Keratinocyte (primary cell): ENCODE measurements at regions not wholly inside any gene's neighbourhood (a gene's known extent, or its start where the extent isn't known, plus 50 kb on each side); places are given as distances from the start of the nearest gene placed in this dataset.

ENCODE experiments used
- DNase-seq: peaks from one replicate; pipeline ENCODE4 v3.0.0-alpha.2; 2011; ENCODE audit warnings: low read depth, missing footprints, low spot score
- FAIRE-seq: peaks from 2 replicates; lab custom pipeline; 2011; peaks lifted over from hg19 to GRCh38; lab: Jason Lieb, UNC
- H2AFZ ChIP-seq: 2 replicates; pipeline ENCODE4 v1.6.0; 2012; ENCODE audit warnings: low read length, control low read depth, inconsistent platforms; ENCODE audit not compliant: control insufficient read depth
- H3K27ac ChIP-seq: 2 replicates; pipeline ENCODE4 v1.5.1; 2011; ENCODE audit warnings: low read length; ENCODE audit not compliant: control insufficient read depth, insufficient read depth
- H3K27me3 ChIP-seq: 3 replicates; pipeline ENCODE4 v1.6.0; 2011; ENCODE audit warnings: low read length; ENCODE audit not compliant: control insufficient read depth, insufficient read depth; ENCODE audit errors: extremely low read depth
- H3K36me3 ChIP-seq, 2 experiments: 2 replicates in 1 of 2; 3 replicates in 1 of 2; pipeline ENCODE4 v1.5.1; 2011; ENCODE audit warnings: low read length in 2 of 2, mild to moderate bottlenecking in 1 of 2; ENCODE audit not compliant: control insufficient read depth in 2 of 2, insufficient read depth in 2 of 2; ENCODE audit errors: extremely low read depth in 1 of 2
- H3K4me1 ChIP-seq: 3 replicates; pipeline ENCODE4 v1.5.1; 2011; ENCODE audit warnings: low read length; ENCODE audit not compliant: control insufficient read depth, insufficient read depth; ENCODE audit errors: extremely low read depth
- H3K4me2 ChIP-seq: 3 replicates; pipeline ENCODE4 v1.6.0; 2011; ENCODE audit warnings: low read depth, low read length; ENCODE audit not compliant: control insufficient read depth, insufficient read depth; ENCODE audit errors: extremely low read depth
- H3K4me3 ChIP-seq, 3 experiments: fragments of 200-600 bp in 1 of 3; sonication (generic) in 1 of 3; 2 replicates in 2 of 3; 3 replicates in 1 of 3; pipeline ENCODE4 v1.5.1; 2011 to 2016; ENCODE audit warnings: low read length in 3 of 3, mild to moderate bottlenecking in 3 of 3, control low read depth in 2 of 3, inconsistent platforms in 1 of 3, low read depth in 1 of 3, mixed read lengths in 1 of 3, mixed run types in 1 of 3, moderate library complexity in 1 of 3; ENCODE audit not compliant: control insufficient read depth in 2 of 3, insufficient read depth in 2 of 3; ENCODE audit errors: extremely low read depth in 1 of 3
- H3K79me2 ChIP-seq: 2 replicates; pipeline ENCODE4 v1.6.0; 2012; ENCODE audit warnings: low read length; ENCODE audit not compliant: control insufficient read depth, insufficient read depth
- H3K9ac ChIP-seq: 3 replicates; pipeline ENCODE4 v1.6.0; 2011; ENCODE audit warnings: low read length; ENCODE audit not compliant: control insufficient read depth, insufficient read depth; ENCODE audit errors: extremely low read depth
- H3K9me1 ChIP-seq: 3 replicates; pipeline ENCODE4 v1.6.0; 2011; ENCODE audit warnings: low read length; ENCODE audit not compliant: control insufficient read depth, insufficient read depth; ENCODE audit errors: extremely low read depth
- H3K9me3 ChIP-seq: 2 replicates; pipeline ENCODE4 v1.5.1; 2012; ENCODE audit warnings: low read depth, low read length; ENCODE audit not compliant: control insufficient read depth
- H4K20me1 ChIP-seq: 3 replicates; pipeline ENCODE4 v1.6.0; 2011; ENCODE audit warnings: low read length; ENCODE audit not compliant: control insufficient read depth, insufficient read depth; ENCODE audit errors: extremely low read depth
- CTCF ChIP-seq, 3 experiments: IDR thresholded peaks in 1 of 3; conservative IDR thresholded peaks in 1 of 3; optimal IDR thresholded peaks in 1 of 3; 2 replicates in 2 of 3; 3 replicates in 1 of 3; pipeline versions ENCODE3 to v1.5.1; 2011; ENCODE audit warnings: low read length in 3 of 3, mild to moderate bottlenecking in 3 of 3, moderate library complexity in 2 of 3, control low read depth in 1 of 3, inconsistent platforms in 1 of 3; ENCODE audit not compliant: insufficient read depth in 2 of 3; ENCODE audit errors: extremely low read depth in 1 of 3
- EZH2 ChIP-seq: IDR thresholded peaks from one replicate; pipeline ENCODE4 v1.6.1; 2012; ENCODE audit warnings: inconsistent platforms, mild to moderate bottlenecking, low read length, moderate library complexity
- dilution Hi-C: fragments of 300-500 bp; cut with MboI; formaldehyde crosslinking; loops from one replicate; pipeline ENCODE4 v1.7.0; 2020; ENCODE audit warnings: low sequenced_read_pairs; ENCODE audit not compliant: extremely low pct_ligation_motif_present

- Histone ChIP-seq H3K27ac (no peak overlapping the region), H3K79me2 (peaks cover 3% of the 10 kb centered on the region), H3K4me2 (no peak overlapping the region), H3K36me3 (peaks cover 8 to 14% of the 10 kb centered on the region in 2 experiments), H2AFZ (no peak overlapping the region), H3K9me3 (no peaks in the 10 kb centered on the region), H3K9me1 (no peaks in the 10 kb centered on the region), H4K20me1 (peaks cover 4% of the 10 kb centered on the region), H3K4me3 (no peak overlapping the region), H3K9ac (no peak overlapping the region), H3K27me3 (no peaks in the 10 kb centered on the region), H3K4me1 (peaks cover 2% of the 10 kb centered on the region)
- DNase-seq, result no peak
- dilution Hi-C loops, result no loop called here
- TF ChIP-seq EZH2 (no peak), CTCF (optimal IDR thresholded peaks at IDR 0.05 in 1 of 3, IDR thresholded peaks at IDR 0.05 in 1 of 3, conservative IDR thresholded peaks at IDR 0.05 in 1 of 3; ENCODE audit: extremely low read depth in 1 of 3, insufficient read depth in 2 of 3, low read length in 3 of 3) (no peak)
- FAIRE-seq, result no peak
Measured at GRCh38 chr12:124436366-124436765, 131.0 kb downstream of the NCOR2 start.

DNA sequence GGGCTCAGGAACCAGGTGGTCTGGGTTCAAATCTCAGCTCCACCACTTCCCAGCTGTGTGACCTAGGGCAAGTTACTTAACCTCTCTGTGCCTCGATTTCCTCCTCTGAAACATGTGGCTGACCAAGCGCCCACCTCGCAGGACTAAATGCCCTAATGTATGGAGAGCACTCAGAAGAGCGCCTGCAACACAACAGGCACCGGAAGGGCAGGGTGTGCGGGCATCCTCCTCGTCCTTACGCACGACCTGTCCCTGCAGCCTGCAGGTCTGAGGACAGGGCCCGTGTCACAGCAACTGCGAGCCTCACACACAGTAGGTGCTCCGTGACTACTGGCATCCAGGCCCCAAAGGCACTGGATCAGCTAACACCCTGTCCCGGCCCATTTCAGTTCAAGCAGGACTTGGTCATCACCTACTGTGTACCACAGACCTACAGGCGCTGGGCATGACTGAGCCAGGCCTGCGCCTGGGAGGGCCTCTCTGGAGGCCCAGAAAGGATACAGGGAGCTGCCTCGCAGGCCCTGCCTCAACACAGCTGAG lies 131.5 kb downstream of the NCOR2 start:
- no peak overlapping the region for H3K9ac ChIP-seq
- no peak overlapping the region for H3K4me2 ChIP-seq
- FAIRE-seq, result no peak
- H3K4me3 ChIP-seq, result no peak overlapping the region
- DNase-seq, result no peak
- no peaks in the 10 kb centered on the region for H3K27me3 ChIP-seq
- no peaks in the 10 kb centered on the region for H3K9me3 ChIP-seq
- TF ChIP-seq EZH2, result no peak
- no peak for TF ChIP-seq CTCF (optimal IDR thresholded peaks at IDR 0.05 in 1 of 3, IDR thresholded peaks at IDR 0.05 in 1 of 3, conservative IDR thresholded peaks at IDR 0.05 in 1 of 3; ENCODE audit: extremely low read depth in 1 of 3, insufficient read depth in 2 of 3, low read length in 3 of 3)
- no peaks in the 10 kb centered on the region for H3K9me1 ChIP-seq
- H4K20me1 ChIP-seq, result peaks cover 6% of the 10 kb centered on the region
- dilution Hi-C loops, result no loop called here
- peaks cover 10 to 15% of the 10 kb centered on the region in 2 experiments for H3K36me3 ChIP-seq
- H3K79me2 ChIP-seq, result peaks cover 3% of the 10 kb centered on the region
- H2AFZ ChIP-seq, result no peak overlapping the region
- no peak overlapping the region for H3K27ac ChIP-seq
- no peaks in the 10 kb centered on the region for H3K4me1 ChIP-seq
